Naive B cell (primary cell): ENCODE measurements at regions not wholly inside any gene's neighbourhood (a gene's known extent, or its start where the extent isn't known, plus 50 kb on each side); places are given as distances from the start of the nearest gene placed in this dataset.

Source experiments
- ATAC-seq, 2 donors: fragments of 150-1000 bp; cut with Tn5 transposase; 2 replicates each; pipeline ENCODE4 v1.10.0; 2021; ENCODE audit warnings: low read depth in 2 of 2, mild to moderate bottlenecking in 2 of 2, moderate library complexity in 2 of 2
- DNase-seq: peaks from one replicate; pipeline ENCODE4 v3.0.0; 2022
- H3K27ac Mint-ChIP-seq, 6 donors: one replicate each; pipeline ENCODE4 v1.8.0; 2020 to 2022; ENCODE audit warnings: mild to moderate bottlenecking in 6 of 6, mixed read lengths in 6 of 6, moderate library complexity in 5 of 6, inconsistent platforms in 2 of 6
- H3K27me3 Mint-ChIP-seq, 3 donors: one replicate each; pipeline ENCODE4 v1.8.0; 2021 to 2022; ENCODE audit warnings: mixed read lengths in 3 of 3, mild to moderate bottlenecking in 1 of 3
- H3K36me3 Mint-ChIP-seq, 2 donors: one replicate each; pipeline ENCODE4 v1.8.0; 2020 to 2022; ENCODE audit warnings: mixed read lengths in 2 of 2, inconsistent platforms in 1 of 2, mild to moderate bottlenecking in 1 of 2
- H3K4me1 Mint-ChIP-seq, 3 donors: one replicate each; pipeline ENCODE4 v1.8.0; 2020 to 2022; ENCODE audit warnings: mixed read lengths in 3 of 3, inconsistent platforms in 1 of 3, mild to moderate bottlenecking in 1 of 3, moderate library complexity in 1 of 3
- H3K4me3 Mint-ChIP-seq, 8 donors: one replicate each; pipeline ENCODE4 v1.8.0; 2020 to 2022; ENCODE audit warnings: mild to moderate bottlenecking in 8 of 8, mixed read lengths in 8 of 8, moderate library complexity in 8 of 8, inconsistent platforms in 2 of 8
- H3K9me3 Mint-ChIP-seq, 7 donors: one replicate each; pipeline ENCODE4 v1.8.0; 2020 to 2022; ENCODE audit warnings: mixed read lengths in 7 of 7, mild to moderate bottlenecking in 5 of 7, inconsistent platforms in 2 of 7, moderate library complexity in 1 of 7

- H3K4me3 Mint-ChIP-seq, result no peak overlapping the region
- ATAC-seq, result no peak
- H3K9me3 Mint-ChIP-seq, result peaks cover 0 to 10% (median 2%) of the 10 kb centered on the region in 7 donors
- H3K36me3 Mint-ChIP-seq, result no peaks in the 10 kb centered on the region
- H3K4me1 Mint-ChIP-seq, result peaks cover 0 to 3% (median 0%) of the 10 kb centered on the region in 3 donors
- H3K27me3 Mint-ChIP-seq, result peaks cover 0 to 9% (median 0%) of the 10 kb centered on the region in 3 donors
- no peak overlapping the region for H3K27ac Mint-ChIP-seq
- DNase-seq, result no peak
These were observed 60.0 kb upstream of the NMNAT3 start for GRCh38 chr3:139737682-139738361.

GRCh38 chr3:139735191-139735590, 57.4 kb upstream of the NMNAT3 start:
- H3K9me3 Mint-ChIP-seq, result peaks cover 0 to 10% (median 2%) of the 10 kb centered on the region in 7 donors
- DNase-seq, result no peak
- no peaks in the 10 kb centered on the region for H3K36me3 Mint-ChIP-seq
- peaks cover 0 to 9% (median 7%) of the 10 kb centered on the region in 3 donors for H3K27me3 Mint-ChIP-seq
- peaks cover 0 to 3% (median 0%) of the 10 kb centered on the region in 3 donors for H3K4me1 Mint-ChIP-seq
- H3K27ac Mint-ChIP-seq, result no peak overlapping the region
- no peak for ATAC-seq
- H3K4me3 Mint-ChIP-seq, result no peak overlapping the region

GRCh38 chr3:139732729-139733128, 55.0 kb upstream of the NMNAT3 start:
- Mint-ChIP-seq H3K4me1 (peaks cover 0 to 3% (median 0%) of the 10 kb centered on the region in 3 donors), H3K9me3 (peaks cover 0 to 10% (median 2%) of the 10 kb centered on the region in 7 donors), H3K4me3 (no peak overlapping the region), H3K36me3 (no peaks in the 10 kb centered on the region), H3K27me3 (peaks cover 0 to 9% (median 7%) of the 10 kb centered on the region in 3 donors), H3K27ac (no peak overlapping the region)
- ATAC-seq (no peak), DNase-seq (no peak)

DNA sequence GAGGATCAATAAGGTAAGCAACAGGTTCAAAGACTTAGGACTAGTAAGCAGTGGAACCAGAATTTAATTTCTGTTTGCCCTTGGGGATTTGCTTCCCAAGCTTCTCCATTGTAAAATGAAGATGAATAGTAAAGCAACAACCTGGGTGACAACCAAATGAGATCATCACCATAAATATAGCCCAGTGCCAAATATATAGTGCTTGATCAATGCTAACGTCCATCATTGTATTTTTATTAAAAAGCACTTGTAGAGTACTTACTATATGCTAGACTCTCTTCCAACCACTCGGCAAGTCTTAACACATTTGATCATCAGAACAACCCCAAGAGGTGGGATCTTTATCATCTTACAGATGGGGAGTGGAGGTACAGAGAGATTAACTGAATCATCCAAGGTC, 51.5 kb upstream of the NMNAT3 start:
- ATAC-seq (no peak), DNase-seq (no peak)
- Mint-ChIP-seq H3K27me3 (peaks cover 8 to 12% (median 10%) of the 10 kb centered on the region in 3 donors), H3K9me3 (peaks cover 0 to 9% (median 0%) of the 10 kb centered on the region in 7 donors), H3K4me1 (no peaks in the 10 kb centered on the region), H3K27ac (no peak overlapping the region), H3K4me3 (no peak overlapping the region), H3K36me3 (no peaks in the 10 kb centered on the region)

GRCh38 chr3:139728414-139728813, 50.6 kb upstream of the NMNAT3 start:
- no peak for DNase-seq
- no peak overlapping the region for H3K4me3 Mint-ChIP-seq
- H3K27ac Mint-ChIP-seq, result no peak overlapping the region
- H3K9me3 Mint-ChIP-seq, result peaks cover 0 to 7% (median 0%) of the 10 kb centered on the region in 7 donors
- H3K36me3 Mint-ChIP-seq, result no peaks in the 10 kb centered on the region
- no peak for ATAC-seq
- peaks cover 8 to 12% (median 10%) of the 10 kb centered on the region in 3 donors for H3K27me3 Mint-ChIP-seq
- H3K4me1 Mint-ChIP-seq, result no peaks in the 10 kb centered on the region
